AG09319 (cell line): ENCODE measurements at regions not wholly inside any gene's neighbourhood (a gene's known extent, or its start where the extent isn't known, plus 50 kb on each side); places are given as distances from the start of the nearest gene placed in this dataset.

ENCODE experiments used
- DNase-seq: peaks from one replicate; pipeline ENCODE4 v3.0.0-alpha.2; 2010; ENCODE audit warnings: low read depth; ENCODE audit errors: extremely low read depth
- CTCF ChIP-seq: IDR thresholded peaks from 2 replicates; pipeline ENCODE4 v1.5.1; 2011; ENCODE audit warnings: low read depth, mild to moderate bottlenecking, inconsistent platforms, low read length, moderate library complexity

- no peak for DNase-seq
- TF ChIP-seq CTCF: no peak
These were observed 209.9 kb upstream of the ZFP64 start for GRCh38 chr20:52401431-52401830.

DNA sequence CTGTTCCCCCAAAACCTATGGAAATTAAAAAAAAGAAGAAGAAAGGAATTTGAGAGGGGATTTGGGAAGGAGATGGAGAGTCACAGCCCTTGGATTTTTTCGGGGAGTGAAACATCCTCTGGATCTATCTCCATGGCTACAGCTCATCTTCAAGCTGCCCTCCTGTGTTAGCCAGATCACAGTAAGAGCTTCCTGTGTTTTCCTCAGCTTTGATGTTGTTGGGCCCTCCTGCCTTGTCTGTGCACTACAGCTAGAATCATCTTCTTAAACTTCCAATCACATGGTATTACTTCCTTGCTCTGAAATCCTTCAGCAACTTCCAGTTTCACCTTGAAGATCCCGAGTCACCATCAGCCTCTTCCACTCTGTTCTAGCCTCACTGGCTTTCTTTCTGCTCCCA is 207.8 kb upstream of the ZFP64 start:
- no peak for DNase-seq
- no peak for TF ChIP-seq CTCF

DNA sequence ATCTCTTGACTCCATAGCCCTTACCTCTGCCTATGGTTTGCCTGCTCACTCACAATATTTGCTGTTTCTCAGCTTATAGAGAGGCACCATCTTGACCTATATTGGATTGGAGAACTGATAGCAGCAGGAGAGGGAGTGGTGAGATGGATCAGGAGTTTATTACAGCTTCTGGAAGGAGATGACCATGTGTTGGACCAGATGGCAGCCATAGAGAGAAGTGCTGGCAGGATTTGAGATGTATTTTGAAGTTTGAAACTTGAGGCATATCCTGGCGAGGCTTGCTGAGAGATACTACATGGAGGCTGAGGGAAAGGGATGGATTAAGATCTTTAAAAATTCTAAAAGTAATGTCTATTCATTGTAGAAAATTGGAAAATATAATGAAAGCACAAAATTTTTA is 198.0 kb upstream of the ZFP64 start:
- TF ChIP-seq CTCF: no peak
- DNase-seq: no peak

- no peak for DNase-seq
- TF ChIP-seq CTCF: no peak
These were observed 192.5 kb upstream of the ZFP64 start for GRCh38 chr20:52383995-52384621.

DNA sequence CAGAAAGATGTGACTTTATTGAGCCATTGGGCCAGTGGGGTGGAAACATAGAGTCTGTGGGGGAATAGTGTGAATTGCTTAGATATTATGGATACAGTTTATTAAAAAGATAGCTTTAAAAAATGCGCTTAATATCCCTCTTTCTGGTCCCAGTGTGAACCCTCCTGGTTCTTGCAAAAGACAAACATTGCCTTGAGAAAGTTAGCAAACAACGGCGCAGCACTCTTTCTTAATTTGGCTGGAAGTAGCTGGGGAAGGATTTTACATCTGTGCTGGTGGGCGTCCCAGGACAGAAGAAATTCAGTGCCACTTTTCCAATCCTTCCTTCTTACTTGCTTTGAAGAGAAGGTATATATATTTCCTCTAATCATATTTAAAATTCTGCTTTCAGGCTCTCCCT is 191.4 kb upstream of the ZFP64 start:
- TF ChIP-seq CTCF: no peak
- no peak for DNase-seq

- no peak for DNase-seq
- peak; percentile 93 for TF ChIP-seq CTCF
These were observed 188.3 kb upstream of the ZFP64 start for GRCh38 chr20:52379723-52380336.

DNA sequence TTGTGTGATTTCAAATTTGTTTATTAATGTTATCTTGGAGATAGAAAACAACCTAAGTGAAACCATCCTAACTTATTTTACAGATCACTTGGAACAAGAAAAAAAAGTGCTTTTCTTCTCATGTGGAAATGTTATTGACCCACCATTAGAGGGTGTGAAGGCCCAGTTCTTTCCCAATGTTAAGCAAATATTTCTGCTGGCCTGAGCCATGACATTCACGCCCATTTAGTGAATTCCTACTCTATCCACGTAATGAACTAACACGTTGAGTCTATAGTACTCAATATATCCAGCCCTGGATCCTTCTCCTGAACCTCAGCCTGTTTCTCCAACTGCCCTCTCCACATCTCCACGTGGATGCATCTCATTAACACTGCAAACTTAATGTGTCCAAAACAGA is 180.6 kb upstream of the ZFP64 start:
- no peak for TF ChIP-seq CTCF
- DNase-seq: no peak
